GM12864 (cell line): ENCODE measurements at regions not wholly inside any gene's neighbourhood (a gene's known extent, or its start where the extent isn't known, plus 50 kb on each side); places are given as distances from the start of the nearest gene placed in this dataset.

Experiments used
- DNase-seq: peaks from one replicate; pipeline ENCODE4 v3.0.0-alpha.2; 2011; ENCODE audit warnings: low read depth
- H3K4me3 ChIP-seq: 2 replicates; pipeline ENCODE4 v1.5.1; 2011; ENCODE audit warnings: mild to moderate bottlenecking, low read depth, low read length, control low read depth
- TF ChIP-seq, protein P1 (sequence below): IDR thresholded peaks from 2 replicates; pipeline ENCODE4 v1.5.1; 2011; ENCODE audit warnings: low read depth, mild to moderate bottlenecking, moderate library complexity, low read length, control low read depth, inconsistent platforms; ENCODE audit errors: missing control alignments

DNA sequence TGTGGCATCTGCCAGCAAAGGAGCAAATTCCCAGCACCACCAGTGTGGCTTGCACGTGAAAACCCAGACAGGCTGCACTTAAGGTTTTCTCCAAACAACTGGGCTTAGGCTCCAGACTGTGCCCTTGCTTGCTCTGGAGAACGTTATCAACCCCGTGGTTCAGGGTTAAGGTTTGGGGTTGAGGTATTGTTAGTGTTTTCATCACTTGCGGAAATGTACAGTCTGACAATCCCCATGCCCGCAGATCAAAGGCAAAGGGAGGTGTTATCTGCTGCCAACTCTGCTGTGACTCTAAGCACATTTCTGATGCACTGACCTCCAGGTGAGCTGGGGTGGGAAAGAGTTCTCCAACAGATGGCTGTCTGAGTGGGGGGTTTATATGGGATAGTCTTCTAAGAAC is 253.5 kb upstream of the NT5C1B start:
- DNase-seq, result no peak
- TF ChIP-seq, protein P1, sequence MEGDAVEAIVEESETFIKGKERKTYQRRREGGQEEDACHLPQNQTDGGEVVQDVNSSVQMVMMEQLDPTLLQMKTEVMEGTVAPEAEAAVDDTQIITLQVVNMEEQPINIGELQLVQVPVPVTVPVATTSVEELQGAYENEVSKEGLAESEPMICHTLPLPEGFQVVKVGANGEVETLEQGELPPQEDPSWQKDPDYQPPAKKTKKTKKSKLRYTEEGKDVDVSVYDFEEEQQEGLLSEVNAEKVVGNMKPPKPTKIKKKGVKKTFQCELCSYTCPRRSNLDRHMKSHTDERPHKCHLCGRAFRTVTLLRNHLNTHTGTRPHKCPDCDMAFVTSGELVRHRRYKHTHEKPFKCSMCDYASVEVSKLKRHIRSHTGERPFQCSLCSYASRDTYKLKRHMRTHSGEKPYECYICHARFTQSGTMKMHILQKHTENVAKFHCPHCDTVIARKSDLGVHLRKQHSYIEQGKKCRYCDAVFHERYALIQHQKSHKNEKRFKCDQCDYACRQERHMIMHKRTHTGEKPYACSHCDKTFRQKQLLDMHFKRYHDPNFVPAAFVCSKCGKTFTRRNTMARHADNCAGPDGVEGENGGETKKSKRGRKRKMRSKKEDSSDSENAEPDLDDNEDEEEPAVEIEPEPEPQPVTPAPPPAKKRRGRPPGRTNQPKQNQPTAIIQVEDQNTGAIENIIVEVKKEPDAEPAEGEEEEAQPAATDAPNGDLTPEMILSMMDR, result no peak
- no peak overlapping the region for H3K4me3 ChIP-seq

DNA sequence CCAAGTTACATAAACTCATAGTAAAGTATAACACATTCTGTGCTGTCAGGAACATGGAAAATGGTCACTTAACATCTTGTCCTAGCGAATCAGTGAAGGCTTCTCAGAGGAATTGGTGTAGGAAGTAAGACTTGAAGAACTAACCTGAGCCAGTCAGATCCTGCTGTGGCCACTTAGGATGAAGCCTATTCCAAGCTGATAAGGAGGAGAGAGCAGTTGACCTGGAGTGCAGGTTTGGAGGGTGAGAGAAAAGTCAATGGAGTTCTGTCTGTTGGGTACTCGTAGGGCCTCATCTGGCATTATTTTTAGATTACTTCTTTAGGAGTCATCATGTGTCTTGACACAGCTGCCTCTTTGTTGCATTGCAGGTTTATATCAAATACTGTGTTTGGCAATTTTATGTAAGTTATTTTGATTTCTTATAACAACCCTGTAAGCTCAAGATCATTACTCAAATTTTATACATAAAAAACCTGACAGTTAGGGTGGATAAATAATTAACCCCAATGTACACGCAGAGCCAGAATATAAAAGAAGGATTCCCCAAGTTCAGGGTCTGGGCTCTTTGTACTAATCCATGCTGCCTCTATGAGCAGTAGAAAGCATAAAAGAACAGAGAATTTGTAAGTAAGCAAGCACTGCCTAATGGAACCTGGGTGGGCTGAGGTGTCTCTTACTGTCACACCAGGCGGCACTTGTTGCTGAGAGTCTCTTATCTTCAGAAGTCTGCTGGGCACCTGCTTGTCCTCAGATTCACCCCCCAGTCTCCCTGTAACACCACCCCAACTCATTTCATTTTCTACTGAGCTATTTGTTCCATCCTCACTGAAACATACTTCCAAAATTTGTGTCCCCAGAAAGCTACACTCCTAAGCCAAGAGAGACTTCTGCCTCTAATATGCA is 252.1 kb upstream of the NT5C1B start:
- no peak for DNase-seq
- TF ChIP-seq, protein P1, result no peak
- no peak overlapping the region for H3K4me3 ChIP-seq

DNA sequence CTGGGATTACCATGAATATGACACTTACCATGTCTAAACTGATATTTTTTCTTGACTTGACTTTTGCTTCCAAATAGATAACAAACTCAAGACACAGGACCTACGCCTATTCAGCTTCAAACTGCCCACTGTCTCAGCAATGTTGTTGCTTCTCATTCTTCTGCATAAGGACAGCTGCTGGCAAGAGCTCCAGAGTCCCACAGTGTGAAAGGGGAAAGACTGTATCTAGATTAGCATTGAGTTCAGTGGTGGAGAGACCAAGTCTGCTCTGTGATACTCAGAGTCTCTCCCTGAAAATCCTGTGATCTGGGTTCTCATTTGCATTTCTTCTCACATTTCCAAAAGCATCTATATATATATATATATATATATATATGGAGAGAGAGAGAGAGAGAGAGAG is 247.9 kb upstream of the NT5C1B start:
- H3K4me3 ChIP-seq, result no peak overlapping the region
- DNase-seq, result no peak
- TF ChIP-seq, protein P1, result no peak

- no peak for DNase-seq
- H3K4me3 ChIP-seq, result no peak overlapping the region
- TF ChIP-seq, protein P1, result no peak
Measured at GRCh38 chr2:18836436-18836835, 247.1 kb upstream of the NT5C1B start.

DNA sequence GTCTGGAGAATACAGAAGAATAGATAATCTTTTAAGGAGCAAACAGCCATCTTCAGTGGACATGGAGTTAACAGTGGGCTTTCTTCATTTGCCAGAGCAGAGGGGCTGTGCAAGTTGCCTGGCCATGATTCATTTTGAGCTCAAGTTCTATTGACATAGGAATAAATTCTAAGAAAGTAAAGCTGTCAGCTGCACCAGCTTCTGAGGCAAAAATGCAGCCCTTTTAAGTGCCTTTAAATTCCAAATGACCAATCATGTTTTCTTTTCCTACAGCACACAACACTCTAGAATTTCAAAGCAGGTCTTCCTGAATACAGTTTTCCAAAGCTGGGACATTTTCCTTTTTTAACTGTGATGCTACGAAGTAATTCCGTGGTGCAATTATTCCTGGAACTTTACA is 246.4 kb upstream of the NT5C1B start:
- TF ChIP-seq, protein P1, result no peak
- no peak for DNase-seq

DNA sequence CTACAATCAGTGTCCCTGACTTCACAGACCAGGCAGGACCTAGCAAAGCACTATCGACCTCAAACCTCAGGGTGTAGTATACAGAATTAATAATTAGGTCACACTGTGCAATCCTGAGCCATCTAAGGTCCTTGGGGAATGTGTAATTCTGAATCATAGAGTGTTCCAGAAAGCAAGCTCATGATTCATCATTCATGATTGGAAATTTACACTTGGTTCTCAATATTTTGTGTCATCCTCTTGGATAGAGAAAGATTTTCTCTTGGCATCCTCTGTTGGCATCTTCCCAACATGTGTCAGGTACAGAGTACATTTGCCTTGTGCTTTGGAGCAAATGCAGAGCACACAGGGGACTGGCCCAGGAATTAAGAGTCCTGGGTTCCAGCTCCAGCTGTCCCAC is 245.0 kb upstream of the NT5C1B start:
- TF ChIP-seq, protein P1, result no peak
- no peak for DNase-seq
- no peak overlapping the region for H3K4me3 ChIP-seq

More for the DNA sequence above, 246.4 kb upstream of the NT5C1B start:
- H3K4me3 ChIP-seq, result no peak overlapping the region

DNA sequence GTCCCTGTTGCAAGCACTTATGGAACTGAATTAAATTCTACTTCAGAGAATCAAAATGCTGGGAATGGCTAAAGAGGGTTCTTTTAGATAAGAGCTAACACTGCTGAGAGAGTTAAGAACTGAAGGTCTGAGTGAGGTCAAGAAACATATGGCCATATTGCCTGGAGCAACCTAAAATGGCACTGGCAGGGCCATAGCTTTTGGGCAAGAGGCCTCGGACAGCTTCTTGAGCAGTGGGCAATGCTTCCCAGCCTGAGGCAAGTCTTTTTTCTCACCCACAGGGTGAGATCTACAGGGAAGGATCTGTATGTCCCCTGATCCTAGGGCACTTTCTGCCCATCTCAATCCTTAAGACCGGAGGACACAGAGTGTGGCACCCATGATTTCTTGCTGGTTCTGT is 244.6 kb upstream of the NT5C1B start:
- TF ChIP-seq, protein P1, result no peak
- H3K4me3 ChIP-seq, result no peak overlapping the region
- no peak for DNase-seq
